22Rv1 (cell line): ENCODE measurements at regions not wholly inside any gene's neighbourhood (a gene's known extent, or its start where the extent isn't known, plus 50 kb on each side); places are given as distances from the start of the nearest gene placed in this dataset.

Experiments
- H3K27ac ChIP-seq: fragments of 450-650 bp; 2 replicates; pipeline ENCODE4 v1.5.1; 2017
- ZFX ChIP-seq: fragments of 450-650 bp; IDR thresholded peaks from 2 replicates; pipeline ENCODE4 v1.6.1; 2017; ENCODE audit warnings: antibody characterized with exemption, borderline replicate concordance
- TF ChIP-seq, protein P1 (sequence below): fragments of 450-650 bp; IDR thresholded peaks from 2 replicates; pipeline ENCODE4 v1.5.1; 2017; ENCODE audit warnings: mild to moderate bottlenecking

DNA sequence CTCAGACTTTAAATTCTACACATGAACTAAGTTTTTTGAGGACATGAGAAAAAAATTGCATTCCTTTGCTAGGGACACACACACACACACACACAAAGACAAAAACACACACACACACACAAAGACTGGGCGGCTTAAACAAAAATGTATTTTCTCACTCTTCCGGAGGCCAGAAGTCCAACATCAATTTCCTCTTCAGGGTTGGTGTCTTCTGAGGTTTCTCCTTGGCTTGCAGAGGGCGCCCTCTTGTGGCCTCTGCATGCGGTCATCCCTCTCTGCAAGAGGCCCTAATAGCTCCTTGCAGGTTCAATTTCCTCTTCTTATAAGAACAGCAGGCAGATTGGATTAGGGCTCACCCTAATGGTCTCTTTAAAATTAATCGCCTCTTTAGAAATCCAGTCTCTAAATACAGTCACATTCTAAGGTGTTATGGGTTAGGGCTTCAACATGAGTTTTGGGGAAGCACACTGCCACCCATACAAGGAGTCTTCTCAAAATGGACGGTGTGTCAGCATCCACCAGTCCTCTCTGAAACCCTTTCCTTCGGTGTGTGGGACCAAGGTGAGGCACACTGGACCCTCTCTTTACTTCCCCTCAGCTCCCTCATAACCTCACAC lies 61.4 kb downstream of the GPR6 start:
- TF ChIP-seq, protein P1, sequence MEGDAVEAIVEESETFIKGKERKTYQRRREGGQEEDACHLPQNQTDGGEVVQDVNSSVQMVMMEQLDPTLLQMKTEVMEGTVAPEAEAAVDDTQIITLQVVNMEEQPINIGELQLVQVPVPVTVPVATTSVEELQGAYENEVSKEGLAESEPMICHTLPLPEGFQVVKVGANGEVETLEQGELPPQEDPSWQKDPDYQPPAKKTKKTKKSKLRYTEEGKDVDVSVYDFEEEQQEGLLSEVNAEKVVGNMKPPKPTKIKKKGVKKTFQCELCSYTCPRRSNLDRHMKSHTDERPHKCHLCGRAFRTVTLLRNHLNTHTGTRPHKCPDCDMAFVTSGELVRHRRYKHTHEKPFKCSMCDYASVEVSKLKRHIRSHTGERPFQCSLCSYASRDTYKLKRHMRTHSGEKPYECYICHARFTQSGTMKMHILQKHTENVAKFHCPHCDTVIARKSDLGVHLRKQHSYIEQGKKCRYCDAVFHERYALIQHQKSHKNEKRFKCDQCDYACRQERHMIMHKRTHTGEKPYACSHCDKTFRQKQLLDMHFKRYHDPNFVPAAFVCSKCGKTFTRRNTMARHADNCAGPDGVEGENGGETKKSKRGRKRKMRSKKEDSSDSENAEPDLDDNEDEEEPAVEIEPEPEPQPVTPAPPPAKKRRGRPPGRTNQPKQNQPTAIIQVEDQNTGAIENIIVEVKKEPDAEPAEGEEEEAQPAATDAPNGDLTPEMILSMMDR: peak; percentile 90
- TF ChIP-seq ZFX: no peak
- H3K27ac ChIP-seq: no peak overlapping the region

DNA sequence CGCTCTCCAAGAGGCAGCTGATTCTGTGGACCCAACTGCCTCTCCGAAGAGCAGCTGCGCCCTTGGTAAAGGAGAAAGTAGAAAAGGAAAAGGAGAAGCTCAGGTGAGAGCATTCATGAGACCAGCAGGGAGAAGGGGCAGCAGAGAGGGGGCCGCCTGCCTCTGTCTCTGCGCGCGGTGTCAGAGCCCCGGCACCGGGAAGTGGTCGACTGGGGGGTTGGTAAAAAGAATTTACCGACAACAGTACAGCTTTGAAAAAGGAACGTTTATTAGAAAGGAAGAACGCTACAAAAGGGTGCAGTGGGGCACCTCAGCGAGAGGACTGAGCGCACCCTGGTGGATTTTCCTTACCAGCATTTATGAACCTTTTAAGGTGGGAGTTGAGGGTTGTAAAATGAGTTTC lies 61.9 kb downstream of the GPR6 start:
- no peak overlapping the region for H3K27ac ChIP-seq
- TF ChIP-seq ZFX: no peak
- TF ChIP-seq, protein P1: 0 out of 2 replicates have a peak, but pooled peaks have one; percentile 17

DNA sequence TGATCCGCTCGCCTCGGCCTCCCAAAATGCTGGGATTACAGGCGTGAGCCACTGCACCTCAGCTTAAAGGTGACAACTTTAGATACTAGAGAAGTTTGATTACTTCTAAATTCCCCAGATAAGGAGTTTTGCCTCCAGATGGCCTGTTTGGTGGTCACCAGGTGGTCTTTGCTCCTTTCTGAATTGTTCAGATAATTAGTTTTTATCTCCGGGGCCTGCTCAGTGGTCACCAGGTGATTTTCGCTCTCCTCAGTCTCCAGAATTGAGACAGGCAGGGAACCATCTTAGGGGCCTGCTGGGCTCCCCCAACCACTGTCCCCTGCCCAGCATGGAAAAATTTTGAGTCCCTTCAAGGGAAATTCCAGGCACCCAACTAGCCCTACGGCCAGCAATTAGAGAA lies 62.6 kb downstream of the GPR6 start:
- no peak overlapping the region for H3K27ac ChIP-seq
- TF ChIP-seq, protein P1: no peak
- no peak for TF ChIP-seq ZFX

DNA sequence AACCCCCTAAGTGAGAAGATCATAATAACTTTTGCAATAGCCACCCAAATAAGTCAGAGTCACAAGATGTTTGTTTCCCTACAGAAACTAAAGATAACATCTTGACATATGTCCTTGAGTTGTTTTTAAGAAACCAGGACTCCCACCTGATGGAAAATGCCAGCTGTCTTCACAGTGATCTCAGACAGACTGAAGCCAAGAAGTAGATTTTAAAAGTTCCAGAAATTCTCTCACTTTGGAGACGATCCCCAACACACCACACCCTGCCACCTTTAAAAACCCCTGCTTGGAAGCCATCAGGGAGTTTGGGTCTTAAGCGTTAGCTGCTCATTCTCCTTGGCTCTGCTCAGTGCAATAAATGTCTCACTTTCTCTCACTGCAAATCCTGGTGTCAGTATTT lies 63.0 kb downstream of the GPR6 start:
- TF ChIP-seq, protein P1: no peak
- no peak for TF ChIP-seq ZFX
- no peak overlapping the region for H3K27ac ChIP-seq

DNA sequence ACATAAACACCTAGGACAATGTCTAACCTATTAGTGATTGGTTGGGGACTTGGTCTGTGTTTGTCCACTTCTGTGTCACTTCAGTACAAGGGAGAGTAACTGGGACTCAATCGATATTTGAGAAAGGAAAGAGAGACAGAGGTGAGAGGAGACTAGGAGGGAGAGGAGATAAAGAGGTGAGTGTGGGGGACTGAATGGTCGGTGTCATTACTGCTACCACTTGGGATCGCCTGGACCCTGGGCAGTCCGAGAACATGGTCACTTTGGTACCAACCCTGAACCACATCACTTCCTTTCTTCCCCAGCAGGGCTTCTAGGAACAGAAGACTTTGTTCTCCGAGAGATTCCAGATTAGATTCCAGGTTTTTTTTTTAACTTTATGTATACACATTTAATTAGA lies 63.7 kb downstream of the GPR6 start:
- no peak overlapping the region for H3K27ac ChIP-seq
- TF ChIP-seq, protein P1: no peak
- TF ChIP-seq ZFX: no peak

DNA sequence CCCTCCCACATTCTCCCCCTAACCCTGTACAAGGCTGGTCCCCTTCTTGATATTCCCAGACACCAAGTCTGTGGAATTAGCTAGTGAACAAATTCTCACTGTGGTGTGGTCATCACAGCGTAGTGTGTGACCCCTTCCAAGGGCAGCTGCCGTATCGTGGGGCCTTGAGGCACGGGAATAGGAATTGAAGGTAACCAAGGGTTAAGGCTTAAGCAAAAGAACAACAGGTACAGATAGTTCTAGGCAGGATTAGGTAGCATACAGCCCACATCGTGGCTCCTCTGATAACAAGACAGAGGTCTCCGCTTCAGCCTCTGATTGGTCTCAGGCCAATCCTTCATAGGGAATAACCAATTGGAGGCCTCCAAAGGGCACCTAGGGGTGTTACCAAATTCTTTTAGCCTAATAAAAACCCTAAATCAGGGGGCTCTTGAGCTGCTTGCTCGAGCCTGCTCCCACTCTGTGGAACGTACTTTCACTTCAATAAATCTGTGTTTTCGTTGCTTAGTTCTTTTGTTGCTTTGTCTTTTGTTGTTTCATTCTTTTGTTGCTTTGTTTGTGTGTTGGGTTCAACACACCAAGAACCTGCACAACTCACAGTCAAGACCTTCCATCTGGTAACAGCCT lies 64.7 kb downstream of the GPR6 start:
- TF ChIP-seq, protein P1: no peak
- no peak for TF ChIP-seq ZFX
- no peak overlapping the region for H3K27ac ChIP-seq

DNA sequence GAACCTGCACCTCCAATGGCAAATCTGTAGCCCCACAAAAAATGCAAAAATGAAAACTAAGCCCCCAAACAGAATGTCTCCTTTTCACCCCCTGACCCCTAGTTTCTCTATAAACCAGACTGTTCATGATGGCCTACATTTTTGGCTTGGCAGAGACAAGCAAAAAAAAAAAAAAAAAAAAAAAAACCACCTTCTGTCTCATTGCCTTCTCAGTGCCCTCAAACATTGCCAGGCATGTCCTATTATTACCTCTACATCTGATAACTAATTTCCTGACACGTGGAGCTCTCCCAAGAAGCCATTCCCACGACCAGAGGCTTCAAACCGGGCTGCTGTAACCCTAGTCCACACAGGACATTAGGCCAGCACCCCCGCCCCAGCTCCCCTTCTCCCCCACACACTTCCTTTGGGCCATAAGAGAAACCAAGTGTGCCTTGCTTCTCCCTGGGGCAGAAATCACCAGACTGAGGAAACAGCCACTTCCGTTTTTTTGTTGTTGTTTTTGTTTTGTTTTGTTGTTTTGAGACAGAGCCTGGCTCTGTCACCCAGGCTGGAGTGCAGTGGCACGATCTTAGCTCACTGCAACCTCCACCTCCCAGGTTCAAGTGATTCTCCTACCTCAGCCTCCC lies 65.4 kb downstream of the GPR6 start:
- TF ChIP-seq, protein P1: no peak
- no peak overlapping the region for H3K27ac ChIP-seq
